Osteoblast (primary cell): ENCODE measurements at regions not wholly inside any gene's neighbourhood (a gene's known extent, or its start where the extent isn't known, plus 50 kb on each side); places are given as distances from the start of the nearest gene placed in this dataset.

ENCODE experiments used
- DNase-seq: peaks from one replicate; pipeline ENCODE4 v3.0.0; 2011; ENCODE audit warnings: low spot score, mixed read lengths; ENCODE audit not compliant: insufficient read length; ENCODE audit errors: missing footprints
- H2AFZ ChIP-seq: 2 replicates; pipeline ENCODE4 v1.6.0; 2011; ENCODE audit warnings: mild to moderate bottlenecking, low read length
- H3K27ac ChIP-seq: 2 replicates; pipeline ENCODE4 v1.5.1; 2011; ENCODE audit warnings: mild to moderate bottlenecking, low read depth, low read length, moderate library complexity
- H3K27me3 ChIP-seq: 2 replicates; pipeline ENCODE4 v1.6.0; 2012; ENCODE audit warnings: mild to moderate bottlenecking, control low read depth, inconsistent platforms, low read length, moderate library complexity; ENCODE audit not compliant: insufficient read depth
- H3K36me3 ChIP-seq: 2 replicates; pipeline ENCODE4 v1.5.1; 2011; ENCODE audit warnings: mild to moderate bottlenecking, low read length, control low read depth, moderate library complexity; ENCODE audit not compliant: insufficient read depth
- H3K4me1 ChIP-seq: 2 replicates; pipeline ENCODE4 v1.5.1; 2011; ENCODE audit warnings: mild to moderate bottlenecking, low read length, control low read depth, moderate library complexity; ENCODE audit not compliant: insufficient read depth
- H3K4me2 ChIP-seq: 2 replicates; pipeline ENCODE4 v1.6.0; 2011; ENCODE audit warnings: mild to moderate bottlenecking, low read length; ENCODE audit not compliant: insufficient read depth
- H3K4me3 ChIP-seq: fragments of 200-600 bp; sonication (generic); 3 replicates; pipeline ENCODE4 v1.5.1; 2012; ENCODE audit warnings: mild to moderate bottlenecking, low read length, inconsistent platforms; ENCODE audit not compliant: insufficient read depth
- H3K79me2 ChIP-seq: 2 replicates; pipeline ENCODE4 v1.6.0; 2012; ENCODE audit warnings: mild to moderate bottlenecking, low read length, control low read depth, inconsistent platforms; ENCODE audit not compliant: insufficient read depth
- H3K9me3 ChIP-seq: 2 replicates; pipeline ENCODE4 v1.5.1; 2011; ENCODE audit warnings: low read depth, low read length, control low read depth
- H4K20me1 ChIP-seq: 2 replicates; pipeline ENCODE4 v1.6.0; 2012; ENCODE audit warnings: mild to moderate bottlenecking, low read length, control low read depth; ENCODE audit not compliant: insufficient read depth
- CTCF ChIP-seq: IDR thresholded peaks from 2 replicates; pipeline ENCODE4 v1.5.1; 2011; ENCODE audit warnings: mild to moderate bottlenecking, low read depth, low read length, moderate library complexity; ENCODE audit errors: extremely low read depth

GRCh38 chr5:15420201-15420600 is 79.8 kb upstream of the FBXL7 start:
- H3K27ac ChIP-seq = no peak overlapping the region
- H3K36me3 ChIP-seq = no peaks in the 10 kb centered on the region

GRCh38 chr5:15417156-15417555 is 82.8 kb upstream of the FBXL7 start:
- H3K79me2 ChIP-seq = no peaks in the 10 kb centered on the region
- no peak overlapping the region for H3K27ac ChIP-seq
- H3K27me3 ChIP-seq = no peaks in the 10 kb centered on the region
- H2AFZ ChIP-seq = no peak overlapping the region
- no peak for DNase-seq
- no peaks in the 10 kb centered on the region for H3K9me3 ChIP-seq
- H3K36me3 ChIP-seq = no peaks in the 10 kb centered on the region
- H3K4me3 ChIP-seq = no peak overlapping the region
- no peaks in the 10 kb centered on the region for H4K20me1 ChIP-seq
- TF ChIP-seq CTCF = no peak
- no peak overlapping the region for H3K4me2 ChIP-seq
- H3K4me1 ChIP-seq = no peaks in the 10 kb centered on the region

More at GRCh38 chr5:15420201-15420600, 79.8 kb upstream of the FBXL7 start:
- H4K20me1 ChIP-seq = no peaks in the 10 kb centered on the region
- H2AFZ ChIP-seq = no peak overlapping the region
- no peaks in the 10 kb centered on the region for H3K79me2 ChIP-seq
- no peaks in the 10 kb centered on the region for H3K9me3 ChIP-seq
- DNase-seq = no peak
- peaks cover 8% of the 10 kb centered on the region for H3K27me3 ChIP-seq
- no peak overlapping the region for H3K4me2 ChIP-seq
- TF ChIP-seq CTCF = no peak
- no peak overlapping the region for H3K4me3 ChIP-seq
- H3K4me1 ChIP-seq = no peaks in the 10 kb centered on the region

- no peaks in the 10 kb centered on the region for H3K36me3 ChIP-seq
- no peaks in the 10 kb centered on the region for H3K27me3 ChIP-seq
- H3K9me3 ChIP-seq = no peaks in the 10 kb centered on the region
- H4K20me1 ChIP-seq = no peaks in the 10 kb centered on the region
- H3K79me2 ChIP-seq = no peaks in the 10 kb centered on the region
- no peak overlapping the region for H2AFZ ChIP-seq
- TF ChIP-seq CTCF = no peak
- H3K4me3 ChIP-seq = no peak overlapping the region
- H3K4me2 ChIP-seq = no peak overlapping the region
- DNase-seq = no peak
- H3K27ac ChIP-seq = no peak overlapping the region
- no peaks in the 10 kb centered on the region for H3K4me1 ChIP-seq
These were observed 93.5 kb upstream of the FBXL7 start for GRCh38 chr5:15406478-15406877.

GRCh38 chr5:15393146-15393545 is 106.8 kb upstream of the FBXL7 start:
- TF ChIP-seq CTCF = no peak
- no peaks in the 10 kb centered on the region for H3K27me3 ChIP-seq

More at GRCh38 chr5:15393146-15393545, 106.8 kb upstream of the FBXL7 start:
- DNase-seq = no peak
- no peaks in the 10 kb centered on the region for H3K4me1 ChIP-seq
- H4K20me1 ChIP-seq = no peaks in the 10 kb centered on the region
- no peak overlapping the region for H3K4me3 ChIP-seq
- H3K4me2 ChIP-seq = no peak overlapping the region
- H3K27ac ChIP-seq = no peak overlapping the region
- no peaks in the 10 kb centered on the region for H3K79me2 ChIP-seq
- no peak overlapping the region for H2AFZ ChIP-seq
- H3K9me3 ChIP-seq = no peaks in the 10 kb centered on the region
- H3K36me3 ChIP-seq = no peaks in the 10 kb centered on the region
